HepG2 (cell line): ENCODE measurements at regions not wholly inside any gene's neighbourhood (a gene's known extent, or its start where the extent isn't known, plus 50 kb on each side); places are given as distances from the start of the nearest gene placed in this dataset.

Experiments
- GABPA ChIP-seq, 2 experiments: IDR thresholded peaks; 2 replicates each; pipeline ENCODE4 v1.6.1; 2011 to 2016; ENCODE audit warnings: low read depth in 2 of 2, low read length in 1 of 2, missing biosample characterization in 1 of 2, missing genetic modification characterization in 1 of 2
- RAD21 ChIP-seq: fragments of 450-650 bp; formaldehyde crosslinking; IDR thresholded peaks from 2 replicates; pipeline ENCODE4 v1.5.0; 2020; ENCODE audit warnings: mild to moderate bottlenecking
- SIN3A ChIP-seq: IDR thresholded peaks from 2 replicates; pipeline ENCODE4 v1.6.1; 2011; ENCODE audit warnings: low read depth, mild to moderate bottlenecking, control low read depth, low read length, borderline replicate concordance
- SUZ12 ChIP-seq: fragments of 150-350 bp; IDR thresholded peaks from 2 replicates; pipeline ENCODE4 v1.6.1; 2014; ENCODE audit warnings: low read depth, low read length
- ZNF558 ChIP-seq: sonication (generic); formaldehyde crosslinking; IDR thresholded peaks from 2 replicates; pipeline ENCODE4 v1.9.0; 2022; ENCODE audit warnings: mild to moderate bottlenecking, missing genetic modification reagents, borderline replicate concordance
- TF ChIP-seq, protein P1 (sequence below): sonication (generic); formaldehyde crosslinking; IDR thresholded peaks from 2 replicates; pipeline ENCODE4 v1.5.0; 2020; ENCODE audit warnings: mild to moderate bottlenecking, missing genetic modification reagents, moderate library complexity
- TF ChIP-seq, protein P2 (sequence below): sonication (generic); formaldehyde crosslinking; IDR thresholded peaks from 2 replicates; pipeline ENCODE4 v1.5.0; 2020; ENCODE audit warnings: missing genetic modification reagents
- TF ChIP-seq, protein P3 (sequence below): sonication (generic); formaldehyde crosslinking; IDR thresholded peaks from 2 replicates; pipeline ENCODE4 v1.4.0; 2020; ENCODE audit warnings: mild to moderate bottlenecking, missing genetic modification reagents

DNA sequence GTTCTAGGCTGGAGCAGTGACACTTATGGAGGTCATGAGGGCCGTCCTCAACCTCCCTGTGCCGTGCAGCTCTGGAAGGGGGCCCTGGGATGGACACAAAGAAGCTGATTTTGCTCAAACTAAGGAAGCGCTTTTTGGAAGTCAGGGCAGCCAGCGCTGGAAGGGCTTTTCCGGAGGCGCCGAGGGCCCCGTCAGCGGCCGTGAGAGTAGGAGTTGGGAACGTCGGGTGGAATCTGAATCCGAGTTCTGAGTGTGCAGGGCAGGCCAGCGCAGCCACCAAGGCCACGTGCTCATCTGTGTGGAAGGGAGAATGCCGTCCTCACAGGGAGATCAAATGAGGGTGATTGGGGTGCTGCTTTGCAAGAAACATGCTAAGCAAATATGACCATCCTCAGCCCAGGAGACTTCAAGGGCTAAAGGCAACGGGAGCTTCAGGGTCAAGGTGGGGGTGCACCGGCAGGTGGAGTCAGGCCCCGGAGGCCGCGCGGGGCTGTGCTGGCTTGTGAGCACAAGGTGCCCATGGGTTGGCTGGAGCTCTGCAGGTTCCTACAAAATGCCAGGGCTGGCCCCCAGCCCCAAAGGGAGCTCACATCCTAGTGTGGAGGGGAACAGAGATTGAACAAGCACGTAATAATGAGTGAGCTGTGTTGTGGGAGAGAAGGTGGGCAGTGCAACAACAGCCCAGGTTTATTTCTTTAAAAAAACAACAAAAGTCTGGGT, 70.4 kb upstream of the HPCAL1 start:
- TF ChIP-seq ZNF558 (CRISPR knock-in tag) (no peak), RAD21 (CRISPR knock-in tag) (no peak), SUZ12 (no peak), SIN3A (no peak), GABPA (IDR thresholded peaks at IDR 0.05; ENCODE audit: low read depth, low read length) (no peak), GABPA (CRISPR knock-in tag; IDR thresholded peaks at IDR 0.05; ENCODE audit: low read depth) (no peak)
- TF ChIP-seq, protein P1, sequence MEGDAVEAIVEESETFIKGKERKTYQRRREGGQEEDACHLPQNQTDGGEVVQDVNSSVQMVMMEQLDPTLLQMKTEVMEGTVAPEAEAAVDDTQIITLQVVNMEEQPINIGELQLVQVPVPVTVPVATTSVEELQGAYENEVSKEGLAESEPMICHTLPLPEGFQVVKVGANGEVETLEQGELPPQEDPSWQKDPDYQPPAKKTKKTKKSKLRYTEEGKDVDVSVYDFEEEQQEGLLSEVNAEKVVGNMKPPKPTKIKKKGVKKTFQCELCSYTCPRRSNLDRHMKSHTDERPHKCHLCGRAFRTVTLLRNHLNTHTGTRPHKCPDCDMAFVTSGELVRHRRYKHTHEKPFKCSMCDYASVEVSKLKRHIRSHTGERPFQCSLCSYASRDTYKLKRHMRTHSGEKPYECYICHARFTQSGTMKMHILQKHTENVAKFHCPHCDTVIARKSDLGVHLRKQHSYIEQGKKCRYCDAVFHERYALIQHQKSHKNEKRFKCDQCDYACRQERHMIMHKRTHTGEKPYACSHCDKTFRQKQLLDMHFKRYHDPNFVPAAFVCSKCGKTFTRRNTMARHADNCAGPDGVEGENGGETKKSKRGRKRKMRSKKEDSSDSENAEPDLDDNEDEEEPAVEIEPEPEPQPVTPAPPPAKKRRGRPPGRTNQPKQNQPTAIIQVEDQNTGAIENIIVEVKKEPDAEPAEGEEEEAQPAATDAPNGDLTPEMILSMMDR (CRISPR knock-in tag): no peak
- TF ChIP-seq, protein P2, sequence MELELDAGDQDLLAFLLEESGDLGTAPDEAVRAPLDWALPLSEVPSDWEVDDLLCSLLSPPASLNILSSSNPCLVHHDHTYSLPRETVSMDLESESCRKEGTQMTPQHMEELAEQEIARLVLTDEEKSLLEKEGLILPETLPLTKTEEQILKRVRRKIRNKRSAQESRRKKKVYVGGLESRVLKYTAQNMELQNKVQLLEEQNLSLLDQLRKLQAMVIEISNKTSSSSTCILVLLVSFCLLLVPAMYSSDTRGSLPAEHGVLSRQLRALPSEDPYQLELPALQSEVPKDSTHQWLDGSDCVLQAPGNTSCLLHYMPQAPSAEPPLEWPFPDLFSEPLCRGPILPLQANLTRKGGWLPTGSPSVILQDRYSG (CRISPR knock-in tag): no peak
- TF ChIP-seq, protein P3, sequence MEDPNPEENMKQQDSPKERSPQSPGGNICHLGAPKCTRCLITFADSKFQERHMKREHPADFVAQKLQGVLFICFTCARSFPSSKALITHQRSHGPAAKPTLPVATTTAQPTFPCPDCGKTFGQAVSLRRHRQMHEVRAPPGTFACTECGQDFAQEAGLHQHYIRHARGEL (CRISPR knock-in tag): no peak
